Panc1 (cell line): ENCODE measurements at regions not wholly inside any gene's neighbourhood (a gene's known extent, or its start where the extent isn't known, plus 50 kb on each side); places are given as distances from the start of the nearest gene placed in this dataset.

Experiments used
- POLR2AphosphoS5 ChIP-seq: IDR thresholded peaks from 2 replicates; pipeline ENCODE4 v1.6.1; 2012; ENCODE audit warnings: mild to moderate bottlenecking, low read depth, low read length, moderate library complexity
- SIN3A ChIP-seq: IDR thresholded peaks from 2 replicates; pipeline ENCODE4 v1.6.1; 2012; ENCODE audit warnings: low read depth, mild to moderate bottlenecking, low read length, moderate library complexity, borderline replicate concordance; ENCODE audit not compliant: insufficient read depth
- TCF7L2 ChIP-seq: IDR thresholded peaks from 2 replicates; pipeline ENCODE4 v1.6.1; 2011; ENCODE audit warnings: mild to moderate bottlenecking, low read depth, low read length, inconsistent platforms
- TF ChIP-seq, protein P1 (sequence below): fragments of 450-650 bp; IDR thresholded peaks from 2 replicates; pipeline ENCODE4 v1.5.1; 2017; ENCODE audit warnings: mild to moderate bottlenecking
- TF ChIP-seq, protein P2 (sequence below), 2 experiments: IDR thresholded peaks; 2 replicates each; pipeline ENCODE4 v1.6.1; 2011 to 2012; ENCODE audit warnings: low read depth in 2 of 2, control low read depth in 1 of 2, low read length in 1 of 2, mild to moderate bottlenecking in 1 of 2, moderate library complexity in 1 of 2; ENCODE audit not compliant: insufficient read depth in 1 of 2

DNA sequence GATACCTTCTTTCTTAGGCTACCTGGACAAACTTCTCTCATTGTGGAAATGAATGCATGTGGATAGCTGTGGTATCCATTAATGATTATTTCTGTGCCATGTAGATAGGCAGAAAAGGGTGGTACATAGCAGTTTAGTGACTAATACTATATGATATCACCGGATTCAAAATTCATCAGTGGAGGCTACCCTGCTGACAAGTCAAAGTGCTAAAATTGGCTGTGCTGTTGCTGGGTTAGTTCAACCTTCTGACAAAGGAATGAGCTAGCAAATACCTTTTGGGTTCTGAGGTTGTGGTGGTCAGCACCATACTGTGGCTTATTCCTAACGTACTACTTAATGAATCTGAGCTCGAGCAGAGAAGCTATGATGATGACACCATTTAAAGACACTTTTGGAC lies 109.1 kb downstream of the TFAP2B start:
- no peak for TF ChIP-seq POLR2AphosphoS5
- TF ChIP-seq, protein P1, sequence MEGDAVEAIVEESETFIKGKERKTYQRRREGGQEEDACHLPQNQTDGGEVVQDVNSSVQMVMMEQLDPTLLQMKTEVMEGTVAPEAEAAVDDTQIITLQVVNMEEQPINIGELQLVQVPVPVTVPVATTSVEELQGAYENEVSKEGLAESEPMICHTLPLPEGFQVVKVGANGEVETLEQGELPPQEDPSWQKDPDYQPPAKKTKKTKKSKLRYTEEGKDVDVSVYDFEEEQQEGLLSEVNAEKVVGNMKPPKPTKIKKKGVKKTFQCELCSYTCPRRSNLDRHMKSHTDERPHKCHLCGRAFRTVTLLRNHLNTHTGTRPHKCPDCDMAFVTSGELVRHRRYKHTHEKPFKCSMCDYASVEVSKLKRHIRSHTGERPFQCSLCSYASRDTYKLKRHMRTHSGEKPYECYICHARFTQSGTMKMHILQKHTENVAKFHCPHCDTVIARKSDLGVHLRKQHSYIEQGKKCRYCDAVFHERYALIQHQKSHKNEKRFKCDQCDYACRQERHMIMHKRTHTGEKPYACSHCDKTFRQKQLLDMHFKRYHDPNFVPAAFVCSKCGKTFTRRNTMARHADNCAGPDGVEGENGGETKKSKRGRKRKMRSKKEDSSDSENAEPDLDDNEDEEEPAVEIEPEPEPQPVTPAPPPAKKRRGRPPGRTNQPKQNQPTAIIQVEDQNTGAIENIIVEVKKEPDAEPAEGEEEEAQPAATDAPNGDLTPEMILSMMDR, result no peak
- TF ChIP-seq, protein P2, sequence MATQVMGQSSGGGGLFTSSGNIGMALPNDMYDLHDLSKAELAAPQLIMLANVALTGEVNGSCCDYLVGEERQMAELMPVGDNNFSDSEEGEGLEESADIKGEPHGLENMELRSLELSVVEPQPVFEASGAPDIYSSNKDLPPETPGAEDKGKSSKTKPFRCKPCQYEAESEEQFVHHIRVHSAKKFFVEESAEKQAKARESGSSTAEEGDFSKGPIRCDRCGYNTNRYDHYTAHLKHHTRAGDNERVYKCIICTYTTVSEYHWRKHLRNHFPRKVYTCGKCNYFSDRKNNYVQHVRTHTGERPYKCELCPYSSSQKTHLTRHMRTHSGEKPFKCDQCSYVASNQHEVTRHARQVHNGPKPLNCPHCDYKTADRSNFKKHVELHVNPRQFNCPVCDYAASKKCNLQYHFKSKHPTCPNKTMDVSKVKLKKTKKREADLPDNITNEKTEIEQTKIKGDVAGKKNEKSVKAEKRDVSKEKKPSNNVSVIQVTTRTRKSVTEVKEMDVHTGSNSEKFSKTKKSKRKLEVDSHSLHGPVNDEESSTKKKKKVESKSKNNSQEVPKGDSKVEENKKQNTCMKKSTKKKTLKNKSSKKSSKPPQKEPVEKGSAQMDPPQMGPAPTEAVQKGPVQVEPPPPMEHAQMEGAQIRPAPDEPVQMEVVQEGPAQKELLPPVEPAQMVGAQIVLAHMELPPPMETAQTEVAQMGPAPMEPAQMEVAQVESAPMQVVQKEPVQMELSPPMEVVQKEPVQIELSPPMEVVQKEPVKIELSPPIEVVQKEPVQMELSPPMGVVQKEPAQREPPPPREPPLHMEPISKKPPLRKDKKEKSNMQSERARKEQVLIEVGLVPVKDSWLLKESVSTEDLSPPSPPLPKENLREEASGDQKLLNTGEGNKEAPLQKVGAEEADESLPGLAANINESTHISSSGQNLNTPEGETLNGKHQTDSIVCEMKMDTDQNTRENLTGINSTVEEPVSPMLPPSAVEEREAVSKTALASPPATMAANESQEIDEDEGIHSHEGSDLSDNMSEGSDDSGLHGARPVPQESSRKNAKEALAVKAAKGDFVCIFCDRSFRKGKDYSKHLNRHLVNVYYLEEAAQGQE (IDR thresholded peaks at IDR 0.05; ENCODE audit: insufficient read depth in 1 of 2, low read depth in 2 of 2, low read length in 1 of 2), result no peak
- TF ChIP-seq TCF7L2, result no peak
- TF ChIP-seq SIN3A, result no peak
